HEK293T (cell line): ENCODE measurements at regions not wholly inside any gene's neighbourhood (a gene's known extent, or its start where the extent isn't known, plus 50 kb on each side); places are given as distances from the start of the nearest gene placed in this dataset.

Experiments
- ARNT ChIP-seq: fragments of 450-650 bp; IDR thresholded peaks from 2 replicates; pipeline ENCODE4 v1.6.1; 2017; ENCODE audit warnings: mild to moderate bottlenecking
- BHLHE40 ChIP-seq: fragments of 450-650 bp; IDR thresholded peaks from 2 replicates; pipeline ENCODE4 v1.6.1; 2016; ENCODE audit warnings: mild to moderate bottlenecking, moderate library complexity, borderline replicate concordance
- CTBP1 ChIP-seq: fragments of 450-650 bp; IDR thresholded peaks from 2 replicates; pipeline ENCODE4 v1.6.1; 2016; ENCODE audit warnings: borderline replicate concordance
- FOXA1 ChIP-seq: fragments of 450-650 bp; IDR thresholded peaks from 2 replicates; pipeline ENCODE4 v1.6.1; 2016; ENCODE audit warnings: mild to moderate bottlenecking
- FOXK2 ChIP-seq: fragments of 450-650 bp; IDR thresholded peaks from 2 replicates; pipeline ENCODE4 v1.6.1; 2016; ENCODE audit warnings: mild to moderate bottlenecking
- FOXM1 ChIP-seq: fragments of 450-650 bp; IDR thresholded peaks from 2 replicates; pipeline ENCODE4 v1.6.1; 2017; ENCODE audit warnings: mild to moderate bottlenecking, borderline replicate concordance
- NFRKB ChIP-seq: fragments of 450-650 bp; IDR thresholded peaks from 2 replicates; pipeline ENCODE4 v1.6.1; 2016; ENCODE audit warnings: mild to moderate bottlenecking, moderate library complexity
- SP1 ChIP-seq: fragments of 450-650 bp; IDR thresholded peaks from 2 replicates; pipeline ENCODE4 v1.6.1; 2017
- SUZ12 ChIP-seq: fragments of 450-650 bp; IDR thresholded peaks from 2 replicates; pipeline ENCODE4 v1.6.1; 2016; ENCODE audit warnings: mild to moderate bottlenecking
- TARDBP ChIP-seq: fragments of 450-650 bp; IDR thresholded peaks from 2 replicates; pipeline ENCODE4 v1.6.1; 2016
- ZNF384 ChIP-seq: fragments of 450-650 bp; IDR thresholded peaks from 2 replicates; pipeline ENCODE4 v1.6.1; 2016

DNA sequence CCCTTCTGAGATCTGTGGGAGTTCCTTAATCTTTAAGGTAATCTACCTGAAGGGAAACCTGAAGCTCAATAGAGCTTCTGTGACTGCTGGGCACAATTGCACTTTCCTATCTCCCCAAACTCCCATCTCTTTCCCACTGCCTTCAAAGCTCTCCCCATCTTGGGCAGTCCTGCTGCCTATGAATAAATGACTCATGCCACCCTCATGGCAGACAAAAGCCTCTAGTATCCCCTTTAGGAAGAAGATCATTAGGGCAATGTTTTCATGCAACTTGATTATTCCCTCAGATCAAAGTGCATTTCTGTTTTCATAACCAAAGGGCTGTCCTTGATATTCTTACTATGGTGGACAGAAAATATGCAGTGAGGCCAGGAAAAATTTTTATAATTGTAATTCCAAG, 704.9 kb upstream of the LRRN3 start:
- TF ChIP-seq CTBP1 (no peak), SUZ12 (no peak), FOXA1 (no peak), ZNF384 (no peak), BHLHE40 (no peak), ARNT (no peak), FOXM1 (no peak), FOXK2 (no peak), NFRKB (no peak), SP1 (no peak), TARDBP (no peak)
